Esophagus (tissue), 2 donors: ENCODE measurements at regions not wholly inside any gene's neighbourhood (a gene's known extent, or its start where the extent isn't known, plus 50 kb on each side); places are given as distances from the start of the nearest gene placed in this dataset.

ENCODE experiments used
- H3K27ac ChIP-seq, 2 donors: one replicate each; pipeline ENCODE4 v1.5.1; 2013; ENCODE audit warnings: low read depth in 2 of 2, mild to moderate bottlenecking in 2 of 2, inconsistent platforms in 1 of 2, low read length in 1 of 2, moderate library complexity in 1 of 2
- H3K27me3 ChIP-seq, 2 donors: one replicate each; pipeline ENCODE4 v1.6.1; 2013; ENCODE audit warnings: low read length in 2 of 2, control low read depth in 1 of 2, mild to moderate bottlenecking in 1 of 2; ENCODE audit not compliant: insufficient read depth in 2 of 2, control insufficient read depth in 1 of 2
- H3K36me3 ChIP-seq, 2 donors: one replicate each; pipeline ENCODE4 v1.6.1; 2013; ENCODE audit warnings: low read length in 1 of 2; ENCODE audit not compliant: control insufficient read depth in 2 of 2, insufficient read depth in 2 of 2
- H3K4me1 ChIP-seq, 2 donors: one replicate each; pipeline ENCODE4 v1.6.1; 2013; ENCODE audit warnings: low read length in 1 of 2; ENCODE audit not compliant: control insufficient read depth in 2 of 2, insufficient read depth in 2 of 2
- H3K4me3 ChIP-seq, 2 donors: one replicate each; pipeline ENCODE4 v1.5.1; 2013; ENCODE audit warnings: low read length in 2 of 2, mild to moderate bottlenecking in 2 of 2, low read depth in 1 of 2, moderate library complexity in 1 of 2
- H3K9me3 ChIP-seq, 2 donors: one replicate each; pipeline ENCODE4 v1.6.1; 2013; ENCODE audit warnings: mild to moderate bottlenecking in 2 of 2, low read depth in 1 of 2, low read length in 1 of 2, moderate library complexity in 1 of 2; ENCODE audit not compliant: control insufficient read depth in 2 of 2, insufficient read depth in 1 of 2
- WGBS, 2 donors: extraction: QIAGEN DNeasy Blood & Tissue Kit; methylation state at CpG; one replicate each; pipeline ENCODE4 v1.1.7; 2013; 5-methylcytosine and 5-hydroxymethylcytosine counted together
- donor health status: healthy with polysubstance abuse.
- donor health status: Bipolar disorder and iron deficiency.

GRCh38 chr22:49086606-49087157 lies 741.0 kb downstream of the BRD1 start:
- 78 to 82% methylated on average over 12 of the region's 12 CpGs for WGBS, 2 donors
- H3K4me1 ChIP-seq, result peaks cover 0 to 3% of the 10 kb centered on the region in 2 donors
- no peaks in the 10 kb centered on the region for H3K36me3 ChIP-seq
- H3K4me3 ChIP-seq, result no peak overlapping the region
- no peaks in the 10 kb centered on the region for H3K27me3 ChIP-seq
- no peak overlapping the region for H3K27ac ChIP-seq
- no peaks in the 10 kb centered on the region for H3K9me3 ChIP-seq

GRCh38 chr22:49086181-49086580 lies 741.5 kb downstream of the BRD1 start:
- Histone ChIP-seq H3K4me3 (no peak overlapping the region), H3K27ac (no peak overlapping the region), H3K36me3 (no peaks in the 10 kb centered on the region), H3K4me1 (peaks cover 0 to 3% of the 10 kb centered on the region in 2 donors), H3K27me3 (no peaks in the 10 kb centered on the region), H3K9me3 (no peaks in the 10 kb centered on the region)
- WGBS, 2 donors, result 52 to 55% methylated on average over 13 of the region's 13 CpGs

DNA sequence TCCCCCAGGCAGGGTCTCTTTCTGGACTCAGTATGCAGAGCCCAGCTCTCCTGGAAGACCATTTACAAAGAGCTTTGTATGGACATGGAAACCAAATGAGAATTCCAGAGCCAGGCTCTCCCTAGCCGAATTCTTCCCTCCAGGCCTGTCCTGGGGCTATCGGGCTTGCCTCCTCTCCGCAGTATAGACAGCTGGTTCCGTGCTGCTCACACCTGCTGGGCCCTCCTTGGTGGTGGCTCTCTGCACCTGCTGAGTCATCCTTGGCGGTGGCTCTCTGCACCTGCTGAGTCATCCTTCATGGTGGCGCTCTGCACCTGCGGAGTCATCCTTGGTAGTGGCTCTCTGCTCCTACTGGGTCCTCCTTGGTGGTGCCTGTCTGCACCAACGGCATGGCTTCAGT lies 743.5 kb downstream of the BRD1 start:
- Histone ChIP-seq H3K4me1 (peaks cover 0 to 3% of the 10 kb centered on the region in 2 donors), H3K36me3 (no peaks in the 10 kb centered on the region), H3K9me3 (no peaks in the 10 kb centered on the region), H3K27me3 (no peaks in the 10 kb centered on the region), H3K4me3 (no peak overlapping the region), H3K27ac (no peak overlapping the region)
- WGBS, 2 donors, result 74% methylated on average over 8 of the region's 8 CpGs

GRCh38 chr22:49083607-49084006 lies 744.1 kb downstream of the BRD1 start:
- Histone ChIP-seq H3K27me3 (no peaks in the 10 kb centered on the region), H3K4me1 (no peaks in the 10 kb centered on the region), H3K9me3 (no peaks in the 10 kb centered on the region), H3K4me3 (no peak overlapping the region), H3K36me3 (no peaks in the 10 kb centered on the region), H3K27ac (no peak overlapping the region)
- WGBS, 2 donors, result 81 to 82% methylated on average over 8 of the region's 8 CpGs

- WGBS, 2 donors, result 87 to 89% methylated on average over 13 of the region's 13 CpGs
- H3K9me3 ChIP-seq, result no peaks in the 10 kb centered on the region
- no peaks in the 10 kb centered on the region for H3K4me1 ChIP-seq
- no peaks in the 10 kb centered on the region for H3K27me3 ChIP-seq
- H3K36me3 ChIP-seq, result no peaks in the 10 kb centered on the region
- no peak overlapping the region for H3K27ac ChIP-seq
- no peak overlapping the region for H3K4me3 ChIP-seq
These were observed 745.2 kb downstream of the BRD1 start for GRCh38 chr22:49082451-49082850.

- Histone ChIP-seq H3K36me3 (no peaks in the 10 kb centered on the region), H3K27me3 (no peaks in the 10 kb centered on the region)
These were observed 745.7 kb downstream of the BRD1 start for GRCh38 chr22:49081926-49082325.

DNA sequence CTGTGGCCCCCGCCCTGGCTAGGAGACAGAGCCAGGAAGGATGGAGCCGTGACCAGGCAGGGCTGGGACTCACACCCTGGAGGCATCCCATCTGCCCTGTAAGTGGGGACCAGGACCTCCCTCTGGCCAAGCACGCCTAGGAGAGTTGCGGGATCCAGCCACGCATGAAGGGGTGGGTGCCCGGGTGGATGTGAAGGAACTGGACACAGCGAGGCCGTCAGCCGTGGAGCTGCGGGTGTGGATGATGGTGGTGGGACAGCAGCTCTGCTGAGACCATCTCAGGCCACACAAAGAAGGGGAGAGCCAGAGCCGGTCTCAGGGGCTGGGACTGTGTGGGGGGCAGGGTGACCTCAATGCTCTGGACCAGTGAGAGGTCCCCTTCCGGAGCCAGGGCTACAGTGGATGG lies 746.4 kb downstream of the BRD1 start:
- 81 to 82% methylated on average over 12 of the region's 12 CpGs for WGBS, 2 donors
- Histone ChIP-seq H3K4me1 (no peaks in the 10 kb centered on the region), H3K36me3 (no peaks in the 10 kb centered on the region), H3K9me3 (no peaks in the 10 kb centered on the region), H3K27ac (no peak overlapping the region), H3K4me3 (no peak overlapping the region), H3K27me3 (no peaks in the 10 kb centered on the region)

More at GRCh38 chr22:49081926-49082325, 745.7 kb downstream of the BRD1 start:
- no peaks in the 10 kb centered on the region for H3K4me1 ChIP-seq
- no peak overlapping the region for H3K27ac ChIP-seq
- H3K4me3 ChIP-seq, result no peak overlapping the region
- WGBS, 2 donors, result 76 to 78% methylated on average over 10 of the region's 10 CpGs
- H3K9me3 ChIP-seq, result no peaks in the 10 kb centered on the region

- Histone ChIP-seq H3K4me3 (no peak overlapping the region), H3K27ac (no peak overlapping the region), H3K36me3 (no peaks in the 10 kb centered on the region), H3K27me3 (no peaks in the 10 kb centered on the region), H3K4me1 (no peaks in the 10 kb centered on the region), H3K9me3 (no peaks in the 10 kb centered on the region)
- WGBS, 2 donors, result 80 to 81% methylated on average over 14 of the region's 14 CpGs
These were observed 747.0 kb downstream of the BRD1 start for GRCh38 chr22:49080631-49081030.

- H3K27ac ChIP-seq, result no peak overlapping the region
- H3K4me3 ChIP-seq, result no peak overlapping the region
- H3K27me3 ChIP-seq, result no peaks in the 10 kb centered on the region
- no peaks in the 10 kb centered on the region for H3K36me3 ChIP-seq
- 74 to 75% methylated on average over 15 of the region's 15 CpGs for WGBS, 2 donors
- no peaks in the 10 kb centered on the region for H3K9me3 ChIP-seq
- no peaks in the 10 kb centered on the region for H3K4me1 ChIP-seq
These were observed 747.8 kb downstream of the BRD1 start for GRCh38 chr22:49079743-49080500.
